GM12874 (cell line): ENCODE measurements at regions not wholly inside any gene's neighbourhood (a gene's known extent, or its start where the extent isn't known, plus 50 kb on each side); places are given as distances from the start of the nearest gene placed in this dataset.

ENCODE experiments used
- TF ChIP-seq, protein P1 (sequence below): IDR thresholded peaks from 2 replicates; pipeline ENCODE4 v1.5.1; 2011; ENCODE audit warnings: low read depth, mild to moderate bottlenecking, control low read depth, low read length, moderate library complexity; ENCODE audit not compliant: insufficient read depth

- TF ChIP-seq, protein P1, sequence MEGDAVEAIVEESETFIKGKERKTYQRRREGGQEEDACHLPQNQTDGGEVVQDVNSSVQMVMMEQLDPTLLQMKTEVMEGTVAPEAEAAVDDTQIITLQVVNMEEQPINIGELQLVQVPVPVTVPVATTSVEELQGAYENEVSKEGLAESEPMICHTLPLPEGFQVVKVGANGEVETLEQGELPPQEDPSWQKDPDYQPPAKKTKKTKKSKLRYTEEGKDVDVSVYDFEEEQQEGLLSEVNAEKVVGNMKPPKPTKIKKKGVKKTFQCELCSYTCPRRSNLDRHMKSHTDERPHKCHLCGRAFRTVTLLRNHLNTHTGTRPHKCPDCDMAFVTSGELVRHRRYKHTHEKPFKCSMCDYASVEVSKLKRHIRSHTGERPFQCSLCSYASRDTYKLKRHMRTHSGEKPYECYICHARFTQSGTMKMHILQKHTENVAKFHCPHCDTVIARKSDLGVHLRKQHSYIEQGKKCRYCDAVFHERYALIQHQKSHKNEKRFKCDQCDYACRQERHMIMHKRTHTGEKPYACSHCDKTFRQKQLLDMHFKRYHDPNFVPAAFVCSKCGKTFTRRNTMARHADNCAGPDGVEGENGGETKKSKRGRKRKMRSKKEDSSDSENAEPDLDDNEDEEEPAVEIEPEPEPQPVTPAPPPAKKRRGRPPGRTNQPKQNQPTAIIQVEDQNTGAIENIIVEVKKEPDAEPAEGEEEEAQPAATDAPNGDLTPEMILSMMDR, result no peak
Observed at GRCh38 chr2:62315476-62315875, 119.6 kb downstream of the B3GNT2 start.

GRCh38 chr2:62314291-62314690, 118.4 kb downstream of the B3GNT2 start:
- TF ChIP-seq, protein P1, result no peak

DNA sequence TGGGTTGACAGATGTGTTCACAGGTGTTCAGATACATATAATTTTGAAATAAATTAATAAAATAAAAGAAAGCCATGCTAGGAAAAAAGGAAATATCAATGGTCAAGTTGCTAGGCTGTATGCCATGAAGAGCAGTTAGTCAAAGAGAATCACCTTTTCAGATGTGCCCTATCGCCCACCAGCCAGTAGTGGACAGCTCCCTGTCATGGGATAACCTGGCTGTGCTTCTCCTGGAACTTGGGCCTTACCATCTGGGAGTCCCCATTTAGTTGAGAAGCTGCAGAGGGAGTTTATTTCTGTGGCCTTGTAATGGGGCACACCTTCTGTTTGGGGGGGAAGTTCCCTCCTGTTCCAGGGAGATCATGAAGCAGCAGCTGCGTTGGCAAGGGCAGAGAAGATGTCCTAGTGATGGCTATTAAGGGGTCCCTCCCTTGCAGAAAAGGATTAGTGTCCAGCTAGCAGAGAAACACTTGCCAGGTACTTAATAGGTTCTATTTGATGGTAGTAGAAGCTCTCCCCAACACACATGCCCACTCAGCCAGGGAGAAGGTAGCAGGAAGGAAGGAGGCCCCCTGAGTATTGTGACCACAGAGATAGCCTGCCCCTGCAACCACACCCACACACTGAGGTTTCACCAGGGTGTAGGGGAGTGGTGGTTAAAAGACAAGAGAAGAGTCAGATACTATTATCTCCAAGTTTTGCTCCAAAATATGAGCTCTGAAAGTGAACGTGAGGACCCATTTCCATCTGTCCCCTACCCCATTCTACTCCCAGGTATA, 117.7 kb downstream of the B3GNT2 start:
- TF ChIP-seq, protein P1, result no peak

DNA sequence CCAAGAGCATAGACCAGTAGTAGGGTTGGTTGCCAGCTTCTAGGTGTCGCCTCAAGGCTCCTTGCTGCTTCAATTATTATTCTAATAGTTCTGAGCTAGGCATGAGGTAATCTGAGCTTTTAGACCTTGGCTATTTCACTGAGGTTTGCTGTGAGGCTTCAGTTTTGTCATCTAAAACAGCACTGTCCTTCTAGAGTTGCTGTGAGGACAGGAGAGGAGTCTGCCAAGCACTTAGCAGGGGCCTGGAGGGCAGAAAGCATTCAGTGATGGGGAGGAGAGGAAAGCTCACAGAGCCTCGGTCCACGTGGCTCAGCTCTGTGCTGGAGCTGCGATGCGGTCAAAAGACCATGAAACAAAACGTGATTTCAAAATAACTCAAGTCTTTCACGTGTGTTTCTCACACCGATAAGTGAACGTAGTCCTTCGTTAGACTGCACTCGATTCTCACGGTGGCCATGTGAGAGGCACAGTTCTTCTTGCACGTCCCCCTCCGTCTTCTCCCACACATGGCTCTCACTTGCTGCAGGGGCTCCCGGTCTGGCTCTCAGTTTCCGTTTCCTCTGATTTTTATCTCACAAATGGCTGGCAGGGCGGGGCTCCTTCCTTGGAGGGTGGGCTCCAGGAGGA, 113.7 kb downstream of the B3GNT2 start:
- TF ChIP-seq, protein P1, result no peak

GRCh38 chr2:62309081-62309464, 113.2 kb downstream of the B3GNT2 start:
- TF ChIP-seq, protein P1, result no peak

DNA sequence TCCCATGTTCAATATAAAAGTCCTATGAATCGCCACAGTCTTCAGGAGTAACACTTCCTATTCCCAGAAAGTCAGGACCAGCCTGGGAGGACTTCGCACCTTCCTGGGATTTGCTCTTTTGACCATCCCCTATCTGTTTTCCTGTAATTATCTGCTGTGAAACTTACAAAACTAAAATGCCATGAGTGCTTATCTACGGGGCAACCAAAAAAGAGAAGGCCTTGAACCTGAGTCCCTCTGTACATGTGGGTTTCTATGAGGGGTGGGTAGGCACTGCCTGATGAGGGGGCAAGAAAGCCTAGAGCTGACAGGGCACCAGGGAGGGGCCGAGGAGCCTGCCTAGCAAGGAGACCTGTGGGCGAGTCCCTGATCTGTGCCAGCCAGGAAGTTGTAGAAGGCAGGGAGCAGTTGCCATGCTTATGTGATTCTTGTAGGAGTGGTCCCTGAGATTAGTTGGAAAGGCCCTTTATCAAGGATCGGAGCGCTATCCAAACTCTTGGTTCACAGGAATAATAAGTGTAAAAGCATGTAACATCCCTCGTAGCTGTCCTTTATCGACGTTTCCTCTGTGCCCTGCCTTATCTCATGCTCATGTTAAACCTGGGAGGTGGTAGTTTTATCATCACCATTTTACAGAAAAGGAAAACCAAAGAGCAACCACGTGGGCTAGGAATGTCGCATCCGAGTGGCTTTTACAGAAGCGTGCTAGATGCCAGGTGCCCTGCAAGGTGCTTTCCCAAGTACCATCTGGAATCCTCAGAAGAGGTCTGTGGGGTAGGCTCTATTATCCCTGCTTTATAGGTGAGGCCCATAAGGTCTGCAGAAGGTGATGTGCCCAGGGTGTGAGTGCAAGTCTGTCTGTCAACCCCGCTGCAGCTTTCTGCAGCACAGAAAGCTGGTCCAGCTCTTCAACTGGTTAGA, 111.8 kb downstream of the B3GNT2 start:
- TF ChIP-seq, protein P1, result no peak
